ENCODE measurements at regions not wholly inside any gene's neighbourhood (a gene's known extent, or its start where the extent isn't known, plus 50 kb on each side); places are given as distances from the start of the nearest gene placed in this dataset.
"Not testable (repeated sequence)": the region's sequence is repeated elsewhere in the genome, so short reads cannot be mapped to it uniquely, and the experiment has no call there.

DNA sequence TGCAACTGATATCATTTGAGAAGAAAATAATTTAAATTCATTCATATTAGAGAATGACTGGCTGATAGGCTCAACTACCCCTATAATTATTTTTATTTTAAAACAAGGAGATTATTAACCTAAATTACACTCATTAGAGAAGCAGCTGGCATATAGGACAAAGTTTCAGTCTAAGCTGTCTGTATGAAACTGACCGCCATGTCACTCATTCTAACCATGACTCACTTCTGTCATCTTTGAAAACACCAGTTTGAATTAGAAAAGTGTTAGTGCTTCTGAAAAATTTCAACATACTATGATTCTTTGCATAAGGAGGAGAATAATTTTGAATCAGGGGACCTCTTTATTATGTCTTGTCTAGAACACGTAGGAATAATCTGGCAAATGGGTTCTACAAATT is 1058.5 kb downstream of the ROBO2 start:
- Histone ChIP-seq H3K9me3 (no peaks in the 10 kb centered on the region), H3K27ac (no peak overlapping the region), H3K4me1 (no peaks in the 10 kb centered on the region), H3K27me3 (no peaks in the 10 kb centered on the region), H3K4me3 (no peak overlapping the region), H3K36me3 (no peaks in the 10 kb centered on the region)
- in situ Hi-C loops (cut with MboI; ENCODE audit: low pct_ligation_motif_present in 1 of 4, low pct_unique_long_range_greater_than_20kb in 1 of 4, low sequenced_read_pairs in 3 of 4) (no loop called here), intact Hi-C loops (cut with DNase I; ENCODE audit: low total_unique reads) (no loop called here)
- no peak for DNase-seq
- 88% methylated on average over 2 of the region's 2 CpGs for WGBS, 2 donors (ENCODE audit: low coverage in 1 of 2)
- TF ChIP-seq, protein P1, sequence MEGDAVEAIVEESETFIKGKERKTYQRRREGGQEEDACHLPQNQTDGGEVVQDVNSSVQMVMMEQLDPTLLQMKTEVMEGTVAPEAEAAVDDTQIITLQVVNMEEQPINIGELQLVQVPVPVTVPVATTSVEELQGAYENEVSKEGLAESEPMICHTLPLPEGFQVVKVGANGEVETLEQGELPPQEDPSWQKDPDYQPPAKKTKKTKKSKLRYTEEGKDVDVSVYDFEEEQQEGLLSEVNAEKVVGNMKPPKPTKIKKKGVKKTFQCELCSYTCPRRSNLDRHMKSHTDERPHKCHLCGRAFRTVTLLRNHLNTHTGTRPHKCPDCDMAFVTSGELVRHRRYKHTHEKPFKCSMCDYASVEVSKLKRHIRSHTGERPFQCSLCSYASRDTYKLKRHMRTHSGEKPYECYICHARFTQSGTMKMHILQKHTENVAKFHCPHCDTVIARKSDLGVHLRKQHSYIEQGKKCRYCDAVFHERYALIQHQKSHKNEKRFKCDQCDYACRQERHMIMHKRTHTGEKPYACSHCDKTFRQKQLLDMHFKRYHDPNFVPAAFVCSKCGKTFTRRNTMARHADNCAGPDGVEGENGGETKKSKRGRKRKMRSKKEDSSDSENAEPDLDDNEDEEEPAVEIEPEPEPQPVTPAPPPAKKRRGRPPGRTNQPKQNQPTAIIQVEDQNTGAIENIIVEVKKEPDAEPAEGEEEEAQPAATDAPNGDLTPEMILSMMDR (IDR thresholded peaks at IDR 0.05) = no peak
- TF ChIP-seq EP300 (IDR thresholded peaks at IDR 0.05; ENCODE audit: low read depth) = no peak
- no peak for TF ChIP-seq POLR2A (IDR thresholded peaks at IDR 0.05)
- TF ChIP-seq POLR2AphosphoS5 (IDR thresholded peaks at IDR 0.05) = no peak

- no peaks in the 10 kb centered on the region for H3K4me1 ChIP-seq
- intact Hi-C loops (cut with DNase I; ENCODE audit: low total_unique reads) = no loop called here
- no peaks in the 10 kb centered on the region for H3K9me3 ChIP-seq
- H3K4me3 ChIP-seq = no peak overlapping the region
- no peaks in the 10 kb centered on the region for H3K27me3 ChIP-seq
- in situ Hi-C loops (cut with MboI; ENCODE audit: low pct_ligation_motif_present in 1 of 4, low pct_unique_long_range_greater_than_20kb in 1 of 4, low sequenced_read_pairs in 3 of 4) = no loop called here
- no peak for TF ChIP-seq POLR2AphosphoS5 (IDR thresholded peaks at IDR 0.05)
- TF ChIP-seq EP300 (IDR thresholded peaks at IDR 0.05; ENCODE audit: low read depth) = no peak
- TF ChIP-seq POLR2A (IDR thresholded peaks at IDR 0.05) = no peak
- TF ChIP-seq, protein P1 (IDR thresholded peaks at IDR 0.05) = no peak
- H3K36me3 ChIP-seq = no peaks in the 10 kb centered on the region
- H3K27ac ChIP-seq = no peak overlapping the region
- no peak for DNase-seq
- WGBS, 2 donors (ENCODE audit: low coverage in 1 of 2) = 45 to 59% methylated on average over 3 of the region's 3 CpGs
Observed at GRCh38 chr3:78101384-78101783, 1061.5 kb downstream of the ROBO2 start.

DNA sequence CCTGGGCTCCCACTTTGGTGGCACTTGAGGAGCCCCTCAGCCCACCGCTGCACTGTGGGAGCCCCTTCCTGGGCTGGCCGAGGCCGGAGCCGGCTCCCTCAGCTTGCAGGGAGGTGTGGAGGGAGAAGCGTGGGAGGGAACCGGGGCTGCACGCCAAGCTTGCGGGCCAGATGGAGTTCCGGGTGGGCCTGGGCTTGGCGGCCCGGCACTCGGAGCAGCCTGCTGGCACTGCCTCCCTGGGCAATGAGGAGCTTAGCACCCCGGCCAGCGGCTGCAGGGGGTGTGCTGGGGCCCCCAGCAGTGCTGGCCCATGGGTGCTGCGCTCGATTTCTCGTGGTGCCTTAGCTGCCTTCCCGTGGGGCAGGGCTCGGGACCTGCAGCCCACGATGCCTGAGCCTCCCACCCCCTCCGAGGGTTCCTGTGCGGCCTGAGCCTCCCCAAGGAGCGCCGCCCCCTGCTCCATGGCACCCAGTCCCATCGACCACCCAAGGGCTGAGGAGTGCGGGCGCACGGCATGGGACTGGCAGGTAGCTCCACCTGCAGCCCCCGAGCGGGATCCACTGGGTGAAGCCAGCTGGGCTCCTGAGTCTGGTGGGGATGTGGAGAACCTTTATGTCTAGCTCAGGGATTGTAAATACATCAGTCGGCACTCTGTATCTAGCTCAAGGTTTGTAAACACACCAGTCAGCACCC is 1068.5 kb downstream of the ROBO2 start:
- H3K4me3 ChIP-seq; H3K36me3 ChIP-seq; H3K27me3 ChIP-seq; H3K27ac ChIP-seq; intact Hi-C loops (cut with DNase I; ENCODE audit: low total_unique reads); H3K4me1 ChIP-seq; in situ Hi-C loops (cut with MboI; ENCODE audit: low pct_ligation_motif_present in 1 of 4, low pct_unique_long_range_greater_than_20kb in 1 of 4, low sequenced_read_pairs in 3 of 4); DNase-seq; H3K9me3 ChIP-seq: not testable (repeated sequence)
- 96% methylated on average over 27 of the region's 31 CpGs; no CpG with 5 or more reads in 1 of the 2 donors for WGBS, 2 donors (ENCODE audit: low coverage in 1 of 2)

DNA sequence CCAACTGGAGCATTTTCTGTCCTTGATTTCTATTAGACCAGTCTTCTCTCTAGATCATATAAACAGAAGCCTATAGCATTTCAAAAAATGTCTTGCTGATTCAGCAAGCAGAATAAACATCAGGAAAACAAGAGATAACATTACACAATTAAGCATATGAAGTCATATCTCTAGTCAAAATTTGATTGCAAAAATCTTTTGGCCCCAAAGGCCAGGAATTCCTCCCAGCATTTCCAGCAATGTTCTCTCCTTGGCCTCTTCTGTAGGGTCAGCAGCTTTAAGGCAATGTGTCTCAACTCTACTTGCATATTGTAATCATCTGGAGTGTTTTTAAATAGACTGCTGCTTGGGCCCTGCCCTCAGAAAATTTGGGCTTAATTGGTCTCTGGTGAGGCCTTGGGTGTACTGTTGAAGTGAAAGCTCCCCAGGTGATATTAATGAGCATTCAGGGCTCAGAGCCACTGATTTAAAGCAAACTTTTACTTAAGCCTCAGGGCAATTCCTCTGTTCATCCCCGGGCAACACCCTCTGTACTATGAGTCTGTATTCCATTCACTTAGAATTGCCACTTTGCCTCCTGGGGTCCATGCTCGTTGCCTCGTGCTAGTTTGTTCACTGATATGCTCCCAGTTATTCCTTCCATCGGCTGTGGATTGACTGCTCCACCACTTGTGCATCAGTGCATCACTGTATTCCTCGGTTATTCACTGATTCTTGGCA is 1072.6 kb downstream of the ROBO2 start:
- 79 to 80% methylated on average over 1 to 5 of the region's 5 CpGs for WGBS, 2 donors (ENCODE audit: low coverage in 1 of 2)
- in situ Hi-C loops (cut with MboI; ENCODE audit: low pct_ligation_motif_present in 1 of 4, low pct_unique_long_range_greater_than_20kb in 1 of 4, low sequenced_read_pairs in 3 of 4) = no loop called here

More for the DNA sequence above, 1072.6 kb downstream of the ROBO2 start:
- DNase-seq = no peak
- Histone ChIP-seq H3K27ac (no peak overlapping the region), H3K4me1 (peaks cover 0 to 9% (median 0%) of the 10 kb centered on the region in 4 donors), H3K9me3 (no peaks in the 10 kb centered on the region), H3K4me3 (no peak overlapping the region), H3K36me3 (no peaks in the 10 kb centered on the region), H3K27me3 (no peaks in the 10 kb centered on the region)
- TF ChIP-seq POLR2A (IDR thresholded peaks at IDR 0.05) (no peak), POLR2AphosphoS5 (IDR thresholded peaks at IDR 0.05) (no peak), EP300 (IDR thresholded peaks at IDR 0.05; ENCODE audit: low read depth) (no peak)
- TF ChIP-seq, protein P1 (IDR thresholded peaks at IDR 0.05) = no peak
- intact Hi-C loops (cut with DNase I; ENCODE audit: low total_unique reads) = no loop called here

Data from transverse colon (tissue), 4 donors.